Endothelial cell of umbilical vein (primary cell): ENCODE measurements at regions not wholly inside any gene's neighbourhood (a gene's known extent, or its start where the extent isn't known, plus 50 kb on each side); places are given as distances from the start of the nearest gene placed in this dataset.

ENCODE experiments used
- BruUV-seq: library from RNA; stranded (reverse); fragments of 400-500 nt; replicated peaks from 2 replicates; lab custom pipeline; 2021; lab: Mats Ljungman, UMichigan
- CTCF ChIA-PET: fragments of 300-600, 350-600 bp; sonication (Branson Sonifier 250); formaldehyde crosslinking; loops from one replicate; lab custom pipeline; 2021; ENCODE audit warnings: antibody characterized with exemption, inconsistent platforms; lab: Charles Lee
- POLR2A ChIA-PET: fragments of 300-600, 350-600 bp; sonication (Branson Sonifier 250); formaldehyde crosslinking; loops from one replicate; lab custom pipeline; 2021; ENCODE audit warnings: antibody characterized with exemption, inconsistent platforms; lab: Charles Lee
- DNase-seq: peaks from one replicate; pipeline ENCODE4 v3.0.0-alpha.2; 2011; ENCODE audit warnings: low read depth, low spot score
- FAIRE-seq: peaks from 2 replicates; lab custom pipeline; 2011; peaks lifted over from hg19 to GRCh38; lab: Jason Lieb, UNC
- H2AFZ ChIP-seq: 2 replicates; pipeline ENCODE4 v1.6.0; 2012; ENCODE audit warnings: low read depth, low read length, control low read depth, inconsistent platforms
- H3K27ac ChIP-seq: 2 replicates; pipeline ENCODE4 v1.5.1; 2011; ENCODE audit warnings: low read depth, mild to moderate bottlenecking, control low read depth, low read length, moderate library complexity; ENCODE audit not compliant: insufficient read depth
- H3K27me3 ChIP-seq, 2 experiments: 2 replicates each; pipeline versions ENCODE4 v1.6.0 to v1.6.1; 2011; ENCODE audit warnings: low read length in 2 of 2, mixed read lengths in 1 of 2; ENCODE audit not compliant: control insufficient read depth in 2 of 2, insufficient read depth in 2 of 2
- H3K36me3 ChIP-seq, 2 experiments: 2 replicates in 1 of 2; 3 replicates in 1 of 2; pipeline ENCODE4 v1.5.1; 2011; ENCODE audit warnings: low read length in 2 of 2, mild to moderate bottlenecking in 1 of 2, moderate library complexity in 1 of 2; ENCODE audit not compliant: control insufficient read depth in 2 of 2, insufficient read depth in 2 of 2; ENCODE audit errors: extremely low read depth in 1 of 2
- H3K4me1 ChIP-seq: 3 replicates; pipeline ENCODE4 v1.5.1; 2011; ENCODE audit warnings: mild to moderate bottlenecking, low read length; ENCODE audit not compliant: control insufficient read depth, insufficient read depth; ENCODE audit errors: extremely low read depth
- H3K4me2 ChIP-seq: 2 replicates; pipeline ENCODE4 v1.6.1; 2011; ENCODE audit warnings: low read length, control low read depth, mixed read lengths; ENCODE audit not compliant: insufficient read depth
- H3K4me3 ChIP-seq, 3 experiments: fragments of 200-600 bp in 1 of 3; sonication (generic), shearing (Covaris generic) in 1 of 3; replicated peaks in 1 of 3; 2 replicates each; pipeline ENCODE4 v1.5.1; 2011 to 2016; ENCODE audit warnings: control low read depth in 3 of 3, low read length in 3 of 3, mild to moderate bottlenecking in 2 of 3, inconsistent platforms in 1 of 3, low read depth in 1 of 3, moderate library complexity in 1 of 3; ENCODE audit not compliant: insufficient read depth in 1 of 3
- H3K79me2 ChIP-seq: 2 replicates; pipeline ENCODE4 v1.6.0; 2012; ENCODE audit warnings: low read length, inconsistent platforms; ENCODE audit not compliant: control insufficient read depth, insufficient read depth
- H3K9ac ChIP-seq: replicated peaks from 2 replicates; pipeline ENCODE3; 2011; ENCODE audit warnings: low read length, control low read depth; ENCODE audit not compliant: insufficient read depth; ENCODE audit errors: extremely low read depth
- H3K9me1 ChIP-seq: replicated peaks from 3 replicates; pipeline ENCODE4 v1.6.0; 2011; ENCODE audit warnings: mild to moderate bottlenecking, low read length; ENCODE audit not compliant: control insufficient read depth, insufficient read depth; ENCODE audit errors: extremely low read depth
- H3K9me3 ChIP-seq: replicated peaks from 2 replicates; pipeline ENCODE4 v1.5.1; 2012; ENCODE audit warnings: low read length, inconsistent platforms; ENCODE audit not compliant: control insufficient read depth, insufficient read depth
- H4K20me1 ChIP-seq: replicated peaks from 2 replicates; pipeline ENCODE3; 2011; ENCODE audit warnings: mild to moderate bottlenecking, low read length; ENCODE audit not compliant: control insufficient read depth, insufficient read depth; ENCODE audit errors: extremely low read depth
- CTCF ChIP-seq, 2 donors: IDR thresholded peaks; 1 replicate in 1 of 2; 2 replicates in 1 of 2; pipeline ENCODE4 v1.5.1; 2011; ENCODE audit warnings: low read length in 2 of 2, mild to moderate bottlenecking in 2 of 2, moderate library complexity in 2 of 2, control low read depth in 1 of 2, inconsistent platforms in 1 of 2, low read depth in 1 of 2; ENCODE audit not compliant: insufficient read depth in 1 of 2; ENCODE audit errors: extremely low read depth in 1 of 2
- EZH2 ChIP-seq: IDR thresholded peaks from 2 replicates; pipeline ENCODE4 v1.6.1; 2012; ENCODE audit warnings: borderline replicate concordance, low read depth, mild to moderate bottlenecking, moderate library complexity, low read length, inconsistent platforms; ENCODE audit not compliant: severe bottlenecking
- FOS ChIP-seq: IDR thresholded peaks from 2 replicates; pipeline ENCODE4 v1.6.1; 2011; ENCODE audit warnings: mild to moderate bottlenecking, low read length, moderate library complexity, borderline replicate concordance; ENCODE audit not compliant: insufficient read depth
- GATA2 ChIP-seq: IDR thresholded peaks from 2 replicates; pipeline ENCODE4 v1.7.0; 2011; ENCODE audit warnings: low read depth, mild to moderate bottlenecking, moderate library complexity, mixed read lengths, low read length; ENCODE audit not compliant: insufficient read length, insufficient read depth
- JUN ChIP-seq: IDR thresholded peaks from 2 replicates; pipeline ENCODE4 v1.6.1; 2011; ENCODE audit warnings: borderline replicate concordance, low read depth; ENCODE audit not compliant: insufficient read length, insufficient read depth
- MYC ChIP-seq: IDR thresholded peaks from one replicate; pipeline ENCODE4 v1.6.1; 2011; ENCODE audit warnings: mild to moderate bottlenecking, low read depth, low read length
- POLR2A ChIP-seq: IDR thresholded peaks from 2 replicates; pipeline ENCODE4 v1.6.1; 2012; ENCODE audit warnings: low read depth, mild to moderate bottlenecking, control low read depth, low read length
- POLR2AphosphoS5 ChIP-seq: IDR thresholded peaks from 2 replicates; pipeline ENCODE4 v1.6.1; 2012; ENCODE audit warnings: low read depth, mild to moderate bottlenecking, control low read depth, low read length, moderate library complexity; ENCODE audit not compliant: insufficient read depth
- dilution Hi-C: fragments of 300-500 bp; cut with MboI; formaldehyde crosslinking; loops from one replicate; pipeline ENCODE4 v1.15.0; 2019; ENCODE audit warnings: low sequenced_read_pairs; ENCODE audit not compliant: extremely low pct_ligation_motif_present
- intact Hi-C: fragments of 100-400 bp; cut with micrococcal nuclease; formaldehyde crosslinking; loops from one replicate; pipeline ENCODE4 v1.10.0; 2022
- TF ChIP-seq, protein P1 (sequence below): IDR thresholded peaks from 2 replicates; pipeline ENCODE4 v1.6.1; 2011; ENCODE audit not compliant: insufficient read depth, insufficient read length

DNA sequence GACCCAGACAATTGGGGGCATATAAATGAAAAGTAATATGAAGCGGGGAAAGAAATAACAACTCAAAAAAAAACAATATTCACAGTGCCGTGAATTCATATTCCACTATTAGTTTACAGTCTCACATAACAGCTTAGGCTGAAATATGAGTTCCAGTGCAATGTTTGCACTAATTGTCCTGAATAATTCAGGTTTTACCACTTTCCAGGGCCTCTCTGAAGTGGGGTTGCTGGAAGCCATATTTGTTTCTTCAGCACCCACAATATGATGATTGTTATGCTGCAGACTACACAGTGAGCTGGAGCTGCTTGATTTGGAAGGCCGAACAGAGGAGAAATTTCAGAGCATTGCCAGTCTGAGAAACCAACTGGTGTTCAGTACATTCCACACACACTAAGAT is 894.5 kb upstream of the ACVR2A start:
- no peaks in the 10 kb centered on the region for H3K36me3 ChIP-seq
- H4K20me1 ChIP-seq = no peaks in the 10 kb centered on the region
- H2AFZ ChIP-seq = no peak overlapping the region
- TF ChIP-seq GATA2 (no peak), EZH2 (no peak), JUN (no peak), POLR2A (no peak), FOS (no peak), POLR2AphosphoS5 (no peak), MYC (no peak), CTCF (IDR thresholded peaks at IDR 0.05; ENCODE audit: extremely low read depth in 1 of 2, insufficient read depth in 1 of 2, low read depth in 1 of 2, low read length in 2 of 2) (no peak)
- TF ChIP-seq, protein P1, sequence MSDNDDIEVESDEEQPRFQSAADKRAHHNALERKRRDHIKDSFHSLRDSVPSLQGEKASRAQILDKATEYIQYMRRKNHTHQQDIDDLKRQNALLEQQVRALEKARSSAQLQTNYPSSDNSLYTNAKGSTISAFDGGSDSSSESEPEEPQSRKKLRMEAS = no peak
- ChIA-PET POLR2A (no interaction called here), CTCF (interaction anchor here (0.9 to 1.0 kb wide), 2 partner anchors 10 to 255 kb away, joined by 3 to 4 read pairs; no protein-coding TSS in a partner anchor)
- no peaks in the 10 kb centered on the region for H3K9me1 ChIP-seq
- no peak overlapping the region for H3K4me2 ChIP-seq
- FAIRE-seq (no peak), DNase-seq (no peak)
- no peaks in the 10 kb centered on the region for H3K79me2 ChIP-seq
- no peaks in the 10 kb centered on the region for H3K4me1 ChIP-seq
- H3K4me3 ChIP-seq = no peak overlapping the region
- BruUV-seq = no TSS peak
- intact Hi-C loops = no loop called here
- dilution Hi-C loops = no loop called here
- no peaks in the 10 kb centered on the region for H3K27me3 ChIP-seq
- H3K9ac ChIP-seq = no peak overlapping the region
- no peak overlapping the region for H3K27ac ChIP-seq
- no peaks in the 10 kb centered on the region for H3K9me3 ChIP-seq
